ENCODE measurements at regions not wholly inside any gene's neighbourhood (a gene's known extent, or its start where the extent isn't known, plus 50 kb on each side); places are given as distances from the start of the nearest gene placed in this dataset.

DNA sequence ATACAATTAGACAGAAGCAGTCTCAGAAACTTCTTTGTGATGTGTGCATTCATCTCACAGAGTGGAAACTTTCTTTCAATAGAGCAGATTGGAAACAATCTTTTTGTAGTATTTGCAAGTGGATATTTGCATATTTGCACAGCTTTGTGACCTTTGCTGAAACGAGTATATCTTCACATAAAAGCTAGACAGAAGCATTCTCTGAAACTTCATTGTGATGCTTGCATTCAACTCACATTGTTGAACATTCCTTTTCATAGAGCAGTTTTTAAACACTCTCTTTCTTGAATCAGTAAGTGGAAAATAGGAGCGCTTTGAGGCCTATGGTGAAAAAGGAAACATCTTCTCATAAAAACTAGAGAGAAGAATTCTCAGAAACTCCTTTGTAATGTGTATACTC, 657.9 kb upstream of the ZNF337 start:
- TF ChIP-seq, protein P1, sequence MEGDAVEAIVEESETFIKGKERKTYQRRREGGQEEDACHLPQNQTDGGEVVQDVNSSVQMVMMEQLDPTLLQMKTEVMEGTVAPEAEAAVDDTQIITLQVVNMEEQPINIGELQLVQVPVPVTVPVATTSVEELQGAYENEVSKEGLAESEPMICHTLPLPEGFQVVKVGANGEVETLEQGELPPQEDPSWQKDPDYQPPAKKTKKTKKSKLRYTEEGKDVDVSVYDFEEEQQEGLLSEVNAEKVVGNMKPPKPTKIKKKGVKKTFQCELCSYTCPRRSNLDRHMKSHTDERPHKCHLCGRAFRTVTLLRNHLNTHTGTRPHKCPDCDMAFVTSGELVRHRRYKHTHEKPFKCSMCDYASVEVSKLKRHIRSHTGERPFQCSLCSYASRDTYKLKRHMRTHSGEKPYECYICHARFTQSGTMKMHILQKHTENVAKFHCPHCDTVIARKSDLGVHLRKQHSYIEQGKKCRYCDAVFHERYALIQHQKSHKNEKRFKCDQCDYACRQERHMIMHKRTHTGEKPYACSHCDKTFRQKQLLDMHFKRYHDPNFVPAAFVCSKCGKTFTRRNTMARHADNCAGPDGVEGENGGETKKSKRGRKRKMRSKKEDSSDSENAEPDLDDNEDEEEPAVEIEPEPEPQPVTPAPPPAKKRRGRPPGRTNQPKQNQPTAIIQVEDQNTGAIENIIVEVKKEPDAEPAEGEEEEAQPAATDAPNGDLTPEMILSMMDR (conservative IDR thresholded peaks at IDR 0.05; ENCODE audit: low read length) = no peak
- TF ChIP-seq EZH2phosphoT487 (IDR thresholded peaks at IDR 0.05; ENCODE audit: borderline replicate concordance) = no peak

Data from Loucy (cell line).